ENCODE measurements at regions not wholly inside any gene's neighbourhood (a gene's known extent, or its start where the extent isn't known, plus 50 kb on each side); places are given as distances from the start of the nearest gene placed in this dataset.

GRCh38 chr21:23083242-23083641, 2085.0 kb downstream of the NCAM2 start:
- CTCF ChIA-PET, result no interaction called here

DNA sequence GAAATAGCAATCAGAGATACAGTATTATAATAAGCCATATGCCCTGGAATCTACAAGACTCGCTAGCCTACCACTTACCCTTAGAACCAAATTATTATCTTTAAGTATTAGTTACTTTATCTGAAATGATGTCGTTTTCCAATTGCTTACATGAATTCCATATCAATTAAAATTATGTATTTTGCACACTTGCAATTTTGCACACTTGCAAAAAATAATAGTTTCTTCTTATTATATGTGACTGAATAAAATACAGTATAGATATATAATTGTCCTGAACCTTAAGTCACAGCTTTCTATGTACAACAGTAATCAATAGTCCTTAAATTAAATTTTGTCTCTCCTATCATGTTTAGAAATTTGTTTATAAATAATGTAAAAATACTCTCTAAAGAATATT, 2095.1 kb downstream of the NCAM2 start:
- SMC1A ChIA-PET (ENCODE audit: uncharacterized antibody, unreplicated experiment), result no interaction called here
- Histone ChIP-seq H3K27me3 (replicated peaks in 1 of 2; ENCODE audit: control insufficient read depth in 2 of 2, insufficient read depth in 2 of 2, low read length in 1 of 2) (no peaks in the 10 kb centered on the region), H3K27ac (ENCODE audit: control insufficient read depth, insufficient read depth) (no peak overlapping the region), H3K9ac (ENCODE audit: control insufficient read depth, insufficient read depth, low read length) (no peak overlapping the region), H3K79me2 (ENCODE audit: control insufficient read depth, insufficient read depth, low read length) (no peaks in the 10 kb centered on the region), H3K4me3 (no peak overlapping the region), H3K9me3 (replicated peaks; ENCODE audit: control insufficient read depth, insufficient read depth, low read length) (no peaks in the 10 kb centered on the region), H2AFZ (ENCODE audit: control insufficient read depth, low read depth, low read length) (no peak overlapping the region), H4K20me1 (ENCODE audit: control insufficient read depth, insufficient read depth) (no peaks in the 10 kb centered on the region), H3K36me3 (ENCODE audit: control insufficient read depth in 2 of 2, insufficient read depth in 2 of 2, low read length in 1 of 2) (no peaks in the 10 kb centered on the region), H3K4me2 (ENCODE audit: control insufficient read depth, insufficient read depth) (no peak overlapping the region), H3K4me1 (ENCODE audit: control insufficient read depth, insufficient read depth, low read length) (no peaks in the 10 kb centered on the region)
- FAIRE-seq (no peak), DNase-seq (ENCODE audit: low read depth, low spot score) (no peak), ATAC-seq (no peak)
- in situ Hi-C loops (cut with MboI) (no loop called here), intact Hi-C loops (cut with micrococcal nuclease; ENCODE audit: unreplicated experiment) (no loop called here)
- RAD21 ChIA-PET (ENCODE audit: unreplicated experiment), result no interaction called here
- CTCF ChIA-PET, result no interaction called here
- TF ChIP-seq EED (IDR thresholded peaks at IDR 0.05; ENCODE audit: low read depth), result no peak
- no peak for TF ChIP-seq ELK1 (IDR thresholded peaks at IDR 0.05; ENCODE audit: low read depth, low read length)
- TF ChIP-seq LARP7 (IDR thresholded peaks at IDR 0.05), result no peak
- no peak for TF ChIP-seq ZNF217 (IDR thresholded peaks at IDR 0.05)
- TF ChIP-seq MEF2A (IDR thresholded peaks at IDR 0.05; ENCODE audit: insufficient read depth, low read depth, low read length), result no peak
- no peak for TF ChIP-seq RCOR1 (conservative IDR thresholded peaks at IDR 0.05; ENCODE audit: low read depth, low read length)
- no peak for TF ChIP-seq SMARCA5 (IDR thresholded peaks at IDR 0.05)
- no peak for TF ChIP-seq RUNX3 (IDR thresholded peaks at IDR 0.05; ENCODE audit: low read length)
- no peak for TF ChIP-seq HSF1 (IDR thresholded peaks at IDR 0.05; ENCODE audit: low read depth, low read length)
- no TSS peak for BruUV-seq (replicated peaks)
- WGBS (ENCODE audit: insufficient coverage, insufficient replicate concordance, low lambda C conversion rate, missing lambda C conversion rate), result 19% methylated on average over 2 of the region's 2 CpGs
- POLR2A ChIA-PET, result no interaction called here

More at GRCh38 chr21:23083242-23083641, 2085.0 kb downstream of the NCAM2 start:
- RAD21 ChIA-PET (ENCODE audit: unreplicated experiment), result no interaction called here
- intact Hi-C loops (cut with micrococcal nuclease; ENCODE audit: unreplicated experiment) (no loop called here), in situ Hi-C loops (cut with MboI) (no loop called here)
- DNase-seq (ENCODE audit: low read depth, low spot score) (no peak), ATAC-seq (no peak), FAIRE-seq (no peak)
- no peaks in the 10 kb centered on the region for H3K27me3 ChIP-seq (replicated peaks in 1 of 2; ENCODE audit: control insufficient read depth in 2 of 2, insufficient read depth in 2 of 2, low read length in 1 of 2)
- no peak overlapping the region for H2AFZ ChIP-seq (ENCODE audit: control insufficient read depth, low read depth, low read length)
- no peaks in the 10 kb centered on the region for H3K79me2 ChIP-seq (ENCODE audit: control insufficient read depth, insufficient read depth, low read length)
- no peaks in the 10 kb centered on the region for H3K9me3 ChIP-seq (replicated peaks; ENCODE audit: control insufficient read depth, insufficient read depth, low read length)
- no peaks in the 10 kb centered on the region for H4K20me1 ChIP-seq (ENCODE audit: control insufficient read depth, insufficient read depth)
- POLR2A ChIA-PET, result no interaction called here
- TF ChIP-seq MTA2 (IDR thresholded peaks at IDR 0.05; ENCODE audit: low read depth) (no peak), ZNF207 (IDR thresholded peaks at IDR 0.05; ENCODE audit: borderline replicate concordance) (no peak)
- SMC1A ChIA-PET (ENCODE audit: uncharacterized antibody, unreplicated experiment), result no interaction called here
- H3K4me2 ChIP-seq (ENCODE audit: control insufficient read depth, insufficient read depth), result no peak overlapping the region
- BruUV-seq (replicated peaks), result no TSS peak
- no peak overlapping the region for H3K27ac ChIP-seq (ENCODE audit: control insufficient read depth, insufficient read depth)
- H3K4me3 ChIP-seq, result no peak overlapping the region
- 43% methylated on average over 2 of the region's 2 CpGs for WGBS (ENCODE audit: insufficient coverage, insufficient replicate concordance, low lambda C conversion rate, missing lambda C conversion rate)
- no peak overlapping the region for H3K9ac ChIP-seq (ENCODE audit: control insufficient read depth, insufficient read depth, low read length)
- H3K4me1 ChIP-seq (ENCODE audit: control insufficient read depth, insufficient read depth, low read length), result no peaks in the 10 kb centered on the region
- H3K36me3 ChIP-seq (ENCODE audit: control insufficient read depth in 2 of 2, insufficient read depth in 2 of 2, low read length in 1 of 2), result no peaks in the 10 kb centered on the region
